GM23338 (cell line): ENCODE measurements at regions not wholly inside any gene's neighbourhood (a gene's known extent, or its start where the extent isn't known, plus 50 kb on each side); places are given as distances from the start of the nearest gene placed in this dataset.

Source experiments
- ATAC-seq: fragments of 200-7000 bp; cut with Tn5 transposase; 3 replicates; pipeline ENCODE4 v1.9.1; 2020
- DNase-seq: peaks from one replicate; pipeline ENCODE4 v3.0.0-alpha.2; 2015; ENCODE audit warnings: low spot score
- H2AFZ ChIP-seq: fragments of 200-600 bp; sonication (generic); 2 replicates; pipeline ENCODE4 v1.8.0; 2016; ENCODE audit warnings: antibody characterized with exemption, mild to moderate bottlenecking, moderate library complexity
- H3F3A ChIP-seq: fragments of 200-600 bp; sonication (generic); replicated peaks from 2 replicates; pipeline ENCODE4 v1.8.0; 2017; ENCODE audit warnings: antibody characterized with exemption, mixed run types, low read depth
- H3K27ac ChIP-seq: fragments of 200-600 bp; sonication (generic); 2 replicates; pipeline ENCODE4 v1.6.1; 2016; ENCODE audit warnings: low read depth
- H3K27me3 ChIP-seq: fragments of 200-600 bp; sonication (generic); 2 replicates; pipeline ENCODE4 v1.8.0; 2016; ENCODE audit warnings: mild to moderate bottlenecking, mixed run types, moderate library complexity; ENCODE audit not compliant: insufficient read depth
- H3K36me3 ChIP-seq: fragments of 200-600 bp; sonication (generic); 2 replicates; pipeline ENCODE4 v1.8.0; 2016; ENCODE audit warnings: mild to moderate bottlenecking; ENCODE audit not compliant: insufficient read depth
- H3K4me1 ChIP-seq: fragments of 200-600 bp; sonication (generic); 2 replicates; pipeline ENCODE4 v1.8.0; 2016; ENCODE audit warnings: mild to moderate bottlenecking, moderate library complexity; ENCODE audit not compliant: insufficient read depth
- H3K4me2 ChIP-seq: fragments of 200-600 bp; sonication (generic); 2 replicates; pipeline ENCODE4 v1.7.1; 2017; ENCODE audit warnings: mixed run types
- H3K4me3 ChIP-seq: fragments of 200-600 bp; sonication (generic); 2 replicates; pipeline ENCODE4 v1.6.1; 2016; ENCODE audit warnings: mixed run types
- H3K79me2 ChIP-seq: fragments of 200-600 bp; sonication (generic); replicated peaks from 2 replicates; pipeline ENCODE4 v1.8.0; 2017; ENCODE audit warnings: mild to moderate bottlenecking; ENCODE audit not compliant: insufficient read depth
- H3K9me2 ChIP-seq: fragments of 200-600 bp; sonication (generic); 2 replicates; pipeline ENCODE4 v1.8.0; 2017; ENCODE audit not compliant: insufficient read depth
- H4K20me1 ChIP-seq: fragments of 200-600 bp; sonication (generic); replicated peaks from 2 replicates; pipeline ENCODE4 v1.8.0; 2017; ENCODE audit warnings: mild to moderate bottlenecking; ENCODE audit not compliant: insufficient read depth
- H3K27ac Mint-ChIP-seq: 2 replicates; pipeline ENCODE4 v1.8.0; 2020; ENCODE audit warnings: inconsistent platforms, mild to moderate bottlenecking, moderate library complexity, mixed read lengths
- H3K27me3 Mint-ChIP-seq: 3 replicates; pipeline ENCODE4 v1.8.0; 2022; ENCODE audit warnings: low read depth, mild to moderate bottlenecking, moderate library complexity, mixed read lengths, inconsistent platforms; ENCODE audit not compliant: insufficient read depth, poor library complexity
- H3K36me3 Mint-ChIP-seq: 3 replicates; pipeline ENCODE4 v1.8.0; 2021; ENCODE audit warnings: low read depth, mild to moderate bottlenecking, inconsistent platforms, moderate library complexity, mixed read lengths
- H3K4me1 Mint-ChIP-seq: 3 replicates; pipeline ENCODE4 v1.8.0; 2020; ENCODE audit warnings: mild to moderate bottlenecking, inconsistent platforms, mixed read lengths
- H3K4me3 Mint-ChIP-seq: 3 replicates; pipeline ENCODE4 v1.8.0; 2021; ENCODE audit warnings: moderate library complexity, mild to moderate bottlenecking, inconsistent platforms, mixed read lengths
- H3K9me3 Mint-ChIP-seq: 3 replicates; pipeline ENCODE4 v1.8.0; 2020; ENCODE audit warnings: moderate library complexity, mild to moderate bottlenecking, inconsistent platforms, mixed read lengths
- CREB1 ChIP-seq: fragments of 250-450 bp; sonication (Bioruptor Pico); IDR thresholded peaks from 2 replicates; pipeline ENCODE4 v1.5.0; 2020; ENCODE audit warnings: low read depth, mild to moderate bottlenecking, moderate library complexity
- CTCF ChIP-seq, 2 experiments: fragments of 200-600 bp in 1 of 2; sonication (generic) in 1 of 2; conservative IDR thresholded peaks; 2 replicates each; pipeline versions ENCODE4 v1.5.1 to v1.6.1; 2016 to 2017; ENCODE audit warnings: antibody characterized with exemption in 2 of 2, low read depth in 2 of 2, mild to moderate bottlenecking in 2 of 2, moderate library complexity in 1 of 2
- ETS1 ChIP-seq: IDR thresholded peaks from 2 replicates; pipeline ENCODE4 v1.6.1; 2016; ENCODE audit warnings: antibody characterized with exemption
- EZH2 ChIP-seq: fragments of 200-600 bp; sonication (generic); IDR thresholded peaks from one replicate; pipeline ENCODE4 v1.8.0; 2017; ENCODE audit warnings: antibody characterized with exemption, mild to moderate bottlenecking, low read depth; ENCODE audit not compliant: unreplicated experiment
- EZH2phosphoT487 ChIP-seq: fragments of 200-600 bp; sonication (generic); IDR thresholded peaks from one replicate; pipeline ENCODE4 v1.8.1; 2018; ENCODE audit warnings: antibody characterized with exemption; ENCODE audit not compliant: unreplicated experiment
- JUNB ChIP-seq: IDR thresholded peaks from one replicate; pipeline ENCODE4 v1.6.1; 2016; ENCODE audit warnings: antibody characterized with exemption; ENCODE audit not compliant: unreplicated experiment
- NANOG ChIP-seq: IDR thresholded peaks from 2 replicates; pipeline ENCODE4 v1.6.1; 2016; ENCODE audit warnings: antibody characterized with exemption, borderline replicate concordance
- POLR2AphosphoS5 ChIP-seq: IDR thresholded peaks from 2 replicates; pipeline ENCODE4 v1.6.1; 2016; ENCODE audit warnings: antibody characterized with exemption, low read depth
- REST ChIP-seq: IDR thresholded peaks from one replicate; pipeline ENCODE4 v1.6.1; 2018; ENCODE audit warnings: antibody characterized with exemption; ENCODE audit not compliant: unreplicated experiment
- STAT1 ChIP-seq: IDR thresholded peaks from one replicate; pipeline ENCODE4 v1.6.1; 2016; ENCODE audit warnings: antibody characterized with exemption; ENCODE audit not compliant: unreplicated experiment
- ZNF114 ChIP-seq: fragments of 250-450 bp; sonication (Bioruptor Pico); IDR thresholded peaks from 2 replicates; pipeline ENCODE4 v1.5.0; 2020; ENCODE audit warnings: mild to moderate bottlenecking, moderate library complexity
- ZNF331 ChIP-seq: fragments of 250-450 bp; sonication (Bioruptor Pico); IDR thresholded peaks from 2 replicates; pipeline ENCODE4 v1.5.0; 2020; ENCODE audit warnings: low read depth, mild to moderate bottlenecking, moderate library complexity
- ZNF462 ChIP-seq: fragments of 250-450 bp; sonication (Bioruptor Pico); IDR thresholded peaks from 2 replicates; pipeline ENCODE4 v1.5.0; 2020; ENCODE audit warnings: mild to moderate bottlenecking, moderate library complexity

- Mint-ChIP-seq H3K27me3 (no peaks in the 10 kb centered on the region), H3K4me1 (no peaks in the 10 kb centered on the region; the same call in 2 of the 3 replicates), H3K36me3 (no peaks in the 10 kb centered on the region), H3K4me3 (no peak overlapping the region), H3K27ac (no peak overlapping the region), H3K9me3 (no peaks in the 10 kb centered on the region)
- Histone ChIP-seq H3K9me2 (peaks cover 3% of the 10 kb centered on the region; the same call in 1 of the 2 replicates), H3K79me2 (no peaks in the 10 kb centered on the region), H3F3A (no peaks in the 10 kb centered on the region), H3K27ac (no peak overlapping the region), H2AFZ (peak overlapping the region; percentile 24; the same call in 1 of the 2 replicates), H3K27me3 (no peaks in the 10 kb centered on the region), H3K36me3 (no peaks in the 10 kb centered on the region), H3K4me2 (no peak overlapping the region), H4K20me1 (no peaks in the 10 kb centered on the region), H3K4me3 (no peak overlapping the region), H3K4me1 (no peaks in the 10 kb centered on the region)
- ATAC-seq (no peak), DNase-seq (no peak)
- TF ChIP-seq STAT1 (no peak), REST (no peak), ETS1 (no peak), ZNF331 (CRISPR knock-in tag) (no peak), CREB1 (CRISPR knock-in tag) (no peak), ZNF462 (CRISPR knock-in tag) (no peak), CTCF (conservative IDR thresholded peaks at IDR 0.05; ENCODE audit: low read depth in 2 of 2) (no peak), POLR2AphosphoS5 (no peak), EZH2 (no peak), NANOG (no peak), JUNB (no peak), EZH2phosphoT487 (no peak), ZNF114 (CRISPR knock-in tag) (no peak)
Measured at GRCh38 chr12:90085494-90086274, 377.0 kb upstream of the ATP2B1 start.
